Neuronal stem cell (in vitro differentiated cells): ENCODE measurements at regions not wholly inside any gene's neighbourhood (a gene's known extent, or its start where the extent isn't known, plus 50 kb on each side); places are given as distances from the start of the nearest gene placed in this dataset.

Experiments used
- DNase-seq: peaks from one replicate; pipeline ENCODE4 v3.0.0-alpha.2; 2013; ENCODE audit warnings: low spot score
- H2AFZ ChIP-seq: one replicate; pipeline ENCODE4 v1.6.1; 2013; ENCODE audit warnings: mild to moderate bottlenecking, low read length, inconsistent platforms
- H2AK5ac ChIP-seq: 2 replicates; pipeline ENCODE4 v1.6.1; 2013; ENCODE audit warnings: low read depth, mild to moderate bottlenecking, inconsistent platforms, low read length, moderate library complexity, mixed read lengths
- H2BK120ac ChIP-seq: 2 replicates; pipeline ENCODE4 v1.6.1; 2013; ENCODE audit warnings: low read depth, mild to moderate bottlenecking, inconsistent platforms, low read length, moderate library complexity, mixed read lengths
- H2BK12ac ChIP-seq: one replicate; pipeline ENCODE4 v1.6.1; 2013; ENCODE audit warnings: low read length, inconsistent platforms
- H2BK15ac ChIP-seq: 2 replicates; pipeline ENCODE4 v1.6.1; 2013; ENCODE audit warnings: mild to moderate bottlenecking, low read length, inconsistent platforms, mixed read lengths
- H2BK5ac ChIP-seq: one replicate; pipeline ENCODE4 v1.6.1; 2013; ENCODE audit warnings: inconsistent platforms, mild to moderate bottlenecking, low read length, moderate library complexity
- H3K14ac ChIP-seq: one replicate; pipeline ENCODE4 v1.6.1; 2013; ENCODE audit warnings: low read length, inconsistent platforms
- H3K18ac ChIP-seq: 2 replicates; pipeline ENCODE4 v1.6.1; 2013; ENCODE audit warnings: low read length, inconsistent platforms
- H3K23ac ChIP-seq: 2 replicates; pipeline ENCODE4 v1.6.1; 2013; ENCODE audit warnings: low read depth, mild to moderate bottlenecking, mixed read lengths, low read length, inconsistent platforms; ENCODE audit not compliant: poor library complexity
- H3K27ac ChIP-seq: replicated peaks from 3 replicates; pipeline ENCODE4 v1.5.1; 2013; ENCODE audit warnings: low read length, inconsistent platforms
- H3K27me3 ChIP-seq, 3 experiments: 2 replicates each; pipeline ENCODE4 v1.6.1; 2013; ENCODE audit warnings: low read length in 3 of 3, mild to moderate bottlenecking in 2 of 3, inconsistent platforms in 1 of 3, low read depth in 1 of 3, mixed read lengths in 1 of 3, moderate library complexity in 1 of 3; ENCODE audit not compliant: control insufficient read depth in 3 of 3, insufficient read depth in 3 of 3
- H3K36me3 ChIP-seq, 2 donors: replicated peaks in 1 of 2; 2 replicates each; pipeline ENCODE4 v1.6.1; 2013; ENCODE audit warnings: low read length in 2 of 2; ENCODE audit not compliant: control insufficient read depth in 2 of 2, insufficient read depth in 2 of 2
- H3K4ac ChIP-seq: 2 replicates; pipeline ENCODE4 v1.6.1; 2013; ENCODE audit warnings: inconsistent platforms, mild to moderate bottlenecking, low read length, moderate library complexity
- H3K4me1 ChIP-seq, 2 donors: 1 replicate in 1 of 2; 2 replicates in 1 of 2; pipeline ENCODE4 v1.6.1; 2013; ENCODE audit warnings: low read length in 2 of 2, low read depth in 1 of 2; ENCODE audit not compliant: control insufficient read depth in 2 of 2, insufficient read depth in 1 of 2
- H3K4me2 ChIP-seq: one replicate; pipeline ENCODE4 v1.6.1; 2013; ENCODE audit warnings: mild to moderate bottlenecking, low read length, inconsistent platforms; ENCODE audit not compliant: insufficient read depth, poor library complexity, severe bottlenecking
- H3K4me3 ChIP-seq, 2 donors: 2 replicates each; pipeline ENCODE4 v1.5.1; 2013; ENCODE audit warnings: low read length in 2 of 2, mild to moderate bottlenecking in 2 of 2, inconsistent platforms in 1 of 2, moderate library complexity in 1 of 2
- H3K79me1 ChIP-seq: one replicate; pipeline ENCODE4 v1.6.1; 2013; ENCODE audit warnings: low read depth, mild to moderate bottlenecking, inconsistent platforms, low read length, moderate library complexity
- H3K9ac ChIP-seq: one replicate; pipeline ENCODE4 v1.6.1; 2013; ENCODE audit warnings: mild to moderate bottlenecking, low read depth, low read length, inconsistent platforms; ENCODE audit not compliant: poor library complexity
- H3K9me3 ChIP-seq, 2 donors: replicated peaks in 1 of 2; 2 replicates each; pipeline versions ENCODE3 to v1.6.1; 2013; ENCODE audit warnings: low read length in 2 of 2, mild to moderate bottlenecking in 2 of 2, inconsistent platforms in 1 of 2, low read depth in 1 of 2, mixed read lengths in 1 of 2, moderate library complexity in 1 of 2; ENCODE audit not compliant: control insufficient read depth in 2 of 2, insufficient read depth in 1 of 2
- H4K8ac ChIP-seq: one replicate; pipeline ENCODE4 v1.6.1; 2013; ENCODE audit warnings: low read depth, mild to moderate bottlenecking, inconsistent platforms, low read length, moderate library complexity
- H4K91ac ChIP-seq: one replicate; pipeline ENCODE4 v1.6.1; 2013; ENCODE audit warnings: low read length, low read depth, mild to moderate bottlenecking, inconsistent platforms; ENCODE audit not compliant: poor library complexity
- WGBS, 2 donors: extraction: QIAGEN DNeasy Blood & Tissue Kit; methylation state at CpG; one replicate each; pipeline ENCODE4 v1.1.7; 2013; ENCODE audit warnings: missing lambda C conversion rate in 2 of 2, mixed read lengths in 1 of 2; ENCODE audit not compliant: insufficient read length in 2 of 2, insufficient replicate concordance in 1 of 2; ENCODE audit errors: extremely low coverage in 2 of 2; 5-methylcytosine and 5-hydroxymethylcytosine counted together

GRCh38 chrX:11870789-11871188, 112.8 kb downstream of the MSL3 start:
- no CpG with 5 or more reads among the region's 2 CpGs for WGBS, 2 donors
- no peak for DNase-seq
- Histone ChIP-seq H3K23ac (no peak overlapping the region), H3K14ac (no peak overlapping the region), H2AFZ (no peak overlapping the region), H3K4ac (no peak overlapping the region), H3K4me1 (no peaks in the 10 kb centered on the region), H3K4me3 (no peak overlapping the region), H3K9me3 (no peaks in the 10 kb centered on the region), H2BK120ac (no peak overlapping the region), H2AK5ac (no peak overlapping the region), H3K9ac (no peak overlapping the region), H4K8ac (no peak overlapping the region), H3K27me3 (no peaks in the 10 kb centered on the region), H2BK15ac (no peak overlapping the region), H2BK12ac (no peak overlapping the region), H3K79me1 (no peaks in the 10 kb centered on the region), H4K91ac (no peak overlapping the region), H3K27ac (no peak overlapping the region), H2BK5ac (no peak overlapping the region), H3K18ac (no peak overlapping the region), H3K36me3 (no peaks in the 10 kb centered on the region), H3K4me2 (no peak overlapping the region)

- Histone ChIP-seq H2AK5ac (no peak overlapping the region), H2BK12ac (no peak overlapping the region), H3K14ac (no peak overlapping the region), H3K4me1 (no peaks in the 10 kb centered on the region), H3K27ac (no peak overlapping the region), H3K27me3 (peaks cover 0 to 2% (median 0%) of the 10 kb centered on the region in 3 experiments), H4K8ac (no peak overlapping the region), H2AFZ (no peak overlapping the region), H2BK120ac (no peak overlapping the region), H3K4me2 (no peak overlapping the region), H3K9ac (no peak overlapping the region), H3K4ac (no peak overlapping the region), H3K4me3 (no peak overlapping the region), H4K91ac (no peak overlapping the region), H2BK15ac (no peak overlapping the region), H3K23ac (no peak overlapping the region), H3K79me1 (no peaks in the 10 kb centered on the region), H3K9me3 (no peaks in the 10 kb centered on the region), H3K36me3 (no peaks in the 10 kb centered on the region), H2BK5ac (no peak overlapping the region), H3K18ac (no peak overlapping the region)
- no peak for DNase-seq
- no CpG with 5 or more reads among the region's 4 CpGs for WGBS, 2 donors
Observed at GRCh38 chrX:11881485-11882170, 123.6 kb downstream of the MSL3 start.

DNA sequence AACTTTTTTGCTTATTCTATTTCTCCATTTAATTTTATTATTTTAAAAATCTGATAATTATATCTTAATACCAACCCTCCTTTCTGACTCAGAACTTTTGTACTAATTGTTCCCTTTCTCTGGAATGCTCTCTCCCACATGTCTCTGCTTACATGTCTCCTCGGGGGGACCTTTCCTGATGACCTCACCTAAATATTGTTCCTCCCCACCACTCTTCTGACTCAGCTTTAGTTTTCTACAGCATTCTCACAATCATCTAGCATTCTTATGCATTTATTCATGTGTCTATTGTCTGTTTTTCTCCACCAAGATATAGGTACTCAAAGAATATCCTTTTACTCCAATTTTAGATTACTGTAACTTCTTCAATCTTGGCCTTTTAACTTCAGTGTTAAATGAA, 128.7 kb downstream of the MSL3 start:
- no CpG with 5 or more reads among the region's 1 CpG for WGBS, 2 donors
- H2BK120ac ChIP-seq: no peak overlapping the region
- H3K36me3 ChIP-seq: no peaks in the 10 kb centered on the region
- no peak overlapping the region for H2BK12ac ChIP-seq
- no peak for DNase-seq
- H3K18ac ChIP-seq: no peak overlapping the region
- no peak overlapping the region for H2AK5ac ChIP-seq
- no peak overlapping the region for H4K91ac ChIP-seq
- H2AFZ ChIP-seq: no peak overlapping the region
- no peak overlapping the region for H2BK5ac ChIP-seq
- H3K23ac ChIP-seq: no peak overlapping the region
- H2BK15ac ChIP-seq: no peak overlapping the region
- no peak overlapping the region for H3K4me3 ChIP-seq
- no peak overlapping the region for H3K9ac ChIP-seq
- no peak overlapping the region for H4K8ac ChIP-seq
- no peaks in the 10 kb centered on the region for H3K79me1 ChIP-seq
- no peak overlapping the region for H3K14ac ChIP-seq
- no peaks in the 10 kb centered on the region for H3K9me3 ChIP-seq
- no peaks in the 10 kb centered on the region for H3K27me3 ChIP-seq
- no peak overlapping the region for H3K4me2 ChIP-seq
- H3K27ac ChIP-seq: no peak overlapping the region
- no peak overlapping the region for H3K4ac ChIP-seq
- H3K4me1 ChIP-seq: no peaks in the 10 kb centered on the region

DNA sequence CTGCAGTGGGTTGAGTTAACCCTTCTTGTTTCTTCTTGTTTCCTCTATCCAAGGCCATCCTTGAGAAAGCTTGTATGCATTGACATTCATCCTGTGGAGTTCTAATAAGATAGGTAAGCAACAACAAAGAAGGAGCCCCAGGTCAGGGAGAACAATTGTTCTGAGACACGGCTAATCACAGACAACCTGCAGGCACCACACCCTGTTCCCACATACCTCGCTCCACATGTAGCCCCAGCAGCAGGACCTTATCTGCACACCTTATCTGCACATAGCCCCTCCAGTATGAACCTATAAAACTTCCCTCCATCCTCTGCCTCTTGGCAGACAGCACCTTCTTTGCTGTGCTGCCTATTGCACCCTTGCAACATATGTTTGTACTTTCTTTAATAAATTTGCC, 129.1 kb downstream of the MSL3 start:
- DNase-seq: no peak
- H2BK5ac ChIP-seq: no peak overlapping the region
- H2AFZ ChIP-seq: no peak overlapping the region
- no peaks in the 10 kb centered on the region for H3K27me3 ChIP-seq
- H3K23ac ChIP-seq: no peak overlapping the region
- no CpG with 5 or more reads among the region's 2 CpGs for WGBS, 2 donors
- H2BK15ac ChIP-seq: no peak overlapping the region
- H3K18ac ChIP-seq: no peak overlapping the region
- no peaks in the 10 kb centered on the region for H3K36me3 ChIP-seq
- no peaks in the 10 kb centered on the region for H3K4me1 ChIP-seq
- H3K9me3 ChIP-seq: no peaks in the 10 kb centered on the region
- H3K14ac ChIP-seq: no peak overlapping the region
- no peak overlapping the region for H3K4ac ChIP-seq
- H4K91ac ChIP-seq: no peak overlapping the region
- H3K9ac ChIP-seq: no peak overlapping the region
- H4K8ac ChIP-seq: no peak overlapping the region
- no peak overlapping the region for H2BK120ac ChIP-seq
- H2BK12ac ChIP-seq: no peak overlapping the region
- H3K4me3 ChIP-seq: no peak overlapping the region
- no peak overlapping the region for H3K4me2 ChIP-seq
- H3K79me1 ChIP-seq: no peaks in the 10 kb centered on the region
- no peak overlapping the region for H3K27ac ChIP-seq
- H2AK5ac ChIP-seq: no peak overlapping the region
